Astrocyte of the spinal cord (primary cell): ENCODE measurements at regions not wholly inside any gene's neighbourhood (a gene's known extent, or its start where the extent isn't known, plus 50 kb on each side); places are given as distances from the start of the nearest gene placed in this dataset.

Source experiments
- DNase-seq: peaks from one replicate; pipeline ENCODE4 v3.0.0; 2011; ENCODE audit warnings: low read depth, low spot score
- H3K4me3 ChIP-seq: 2 replicates; pipeline ENCODE4 v1.5.1; 2011; ENCODE audit warnings: low read depth, mild to moderate bottlenecking, low read length, moderate library complexity
- CTCF ChIP-seq: IDR thresholded peaks from 2 replicates; pipeline ENCODE4 v1.5.1; 2012; ENCODE audit warnings: low read depth, mild to moderate bottlenecking, low read length, inconsistent platforms
- in situ Hi-C: cut with HindIII; loops from 2 replicates; pipeline ENCODE4 v1.10.0; 2017; ENCODE audit warnings: low sequenced_read_pairs

GRCh38 chr18:45161850-45162249, 453.4 kb upstream of the SLC14A2 start:
- DNase-seq: no peak
- in situ Hi-C loops: no loop called here
- no peak for TF ChIP-seq CTCF
- H3K4me3 ChIP-seq: no peak overlapping the region

GRCh38 chr18:45163871-45164270, 451.4 kb upstream of the SLC14A2 start:
- in situ Hi-C loops: no loop called here

GRCh38 chr18:45164551-45164950, 450.7 kb upstream of the SLC14A2 start:
- in situ Hi-C loops: no loop called here
- no peak for DNase-seq

More at GRCh38 chr18:45163871-45164270, 451.4 kb upstream of the SLC14A2 start:
- DNase-seq: no peak
- H3K4me3 ChIP-seq: no peak overlapping the region
- TF ChIP-seq CTCF: no peak

GRCh38 chr18:45165176-45165713, 450.0 kb upstream of the SLC14A2 start:
- no peak overlapping the region for H3K4me3 ChIP-seq
- in situ Hi-C loops: no loop called here
- TF ChIP-seq CTCF: no peak
- DNase-seq: no peak

More at GRCh38 chr18:45164551-45164950, 450.7 kb upstream of the SLC14A2 start:
- TF ChIP-seq CTCF: no peak
- H3K4me3 ChIP-seq: no peak overlapping the region

- in situ Hi-C loops: no loop called here
- DNase-seq: no peak
Measured at GRCh38 chr18:45165871-45166270, 449.4 kb upstream of the SLC14A2 start.

GRCh38 chr18:45166341-45166835, 448.9 kb upstream of the SLC14A2 start:
- TF ChIP-seq CTCF: no peak
- no peak overlapping the region for H3K4me3 ChIP-seq
- peak; percentile 67 for DNase-seq
- in situ Hi-C loops: no loop called here

More at GRCh38 chr18:45165871-45166270, 449.4 kb upstream of the SLC14A2 start:
- H3K4me3 ChIP-seq: no peak overlapping the region
- TF ChIP-seq CTCF: no peak
